Activated CD8-positive, alpha-beta T cell treated with anti-CD3 and anti-CD28 coated beads for 36 hours (primary cell): ENCODE measurements at regions not wholly inside any gene's neighbourhood (a gene's known extent, or its start where the extent isn't known, plus 50 kb on each side); places are given as distances from the start of the nearest gene placed in this dataset.

Experiments
- ATAC-seq: fragments of 200-7000 bp; cut with Tn5 transposase; one replicate; pipeline ENCODE4 v1.10.0; 2021; ENCODE audit warnings: mild to moderate bottlenecking, moderate library complexity
- CTCF ChIA-PET: fragments of 350-600 bp; sonication (Branson Sonifier 250); formaldehyde crosslinking; loops from one replicate; lab custom pipeline; 2021; ENCODE audit warnings: antibody characterized with exemption; lab: Charles Lee
- POLR2A ChIA-PET: fragments of 350-600 bp; sonication (Branson Sonifier 250); formaldehyde crosslinking; loops from one replicate; lab custom pipeline; 2021; ENCODE audit warnings: antibody characterized with exemption; lab: Charles Lee
- DNase-seq: peaks from one replicate; pipeline ENCODE4 v3.0.0-alpha.2; 2020
- H3K27ac Mint-ChIP-seq: one replicate; pipeline ENCODE4 v1.8.0; 2021; ENCODE audit warnings: mild to moderate bottlenecking, mixed read lengths
- H3K27me3 Mint-ChIP-seq: one replicate; pipeline ENCODE4 v1.8.0; 2021; ENCODE audit warnings: mixed read lengths
- H3K36me3 Mint-ChIP-seq: one replicate; pipeline ENCODE4 v1.8.0; 2021; ENCODE audit warnings: low read depth, mixed read lengths
- H3K4me1 Mint-ChIP-seq: one replicate; pipeline ENCODE4 v1.8.0; 2021; ENCODE audit warnings: low read depth, mixed read lengths
- H3K4me3 Mint-ChIP-seq: one replicate; pipeline ENCODE4 v1.8.0; 2021; ENCODE audit warnings: mild to moderate bottlenecking, moderate library complexity, mixed read lengths
- H3K9me3 Mint-ChIP-seq: one replicate; pipeline ENCODE4 v1.8.0; 2021; ENCODE audit warnings: mixed read lengths
- intact Hi-C: fragments of 100-400 bp; cut with micrococcal nuclease; formaldehyde crosslinking; loops from one replicate; pipeline ENCODE4 v1.10.0; 2022
- TF ChIP-seq, protein P1 (sequence below): fragments of 200-600 bp; IDR thresholded peaks from one replicate; pipeline ENCODE4 v1.8.0; 2022; ENCODE audit warnings: antibody characterized with exemption, mild to moderate bottlenecking

DNA sequence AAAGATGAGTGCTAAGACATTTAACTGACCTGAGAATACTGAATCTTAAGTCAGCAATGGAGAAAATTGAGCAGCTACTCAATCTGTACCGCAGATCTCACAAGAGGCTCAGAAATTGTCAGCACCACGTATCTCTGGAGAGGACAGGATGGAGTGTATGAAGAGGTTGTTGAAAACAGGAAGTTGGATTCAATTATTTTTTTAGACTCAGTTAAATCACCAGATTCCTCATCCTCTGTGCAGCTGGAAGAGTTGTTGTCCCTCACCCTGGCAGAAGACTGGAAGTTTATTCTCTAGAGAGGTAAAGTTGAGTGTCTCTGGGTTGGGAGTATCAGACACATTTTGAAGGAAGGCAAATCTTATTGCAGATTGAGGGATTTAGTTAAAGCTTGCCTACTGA is 114.9 kb upstream of the NT5C1B start:
- DNase-seq (no peak), ATAC-seq (no peak)
- CTCF ChIA-PET, result no interaction called here
- POLR2A ChIA-PET, result no interaction called here
- Mint-ChIP-seq H3K27ac (no peak overlapping the region), H3K4me3 (no peak overlapping the region), H3K36me3 (no peaks in the 10 kb centered on the region), H3K27me3 (no peaks in the 10 kb centered on the region), H3K4me1 (no peaks in the 10 kb centered on the region), H3K9me3 (no peaks in the 10 kb centered on the region)
- intact Hi-C loops, result no loop called here
- TF ChIP-seq, protein P1, sequence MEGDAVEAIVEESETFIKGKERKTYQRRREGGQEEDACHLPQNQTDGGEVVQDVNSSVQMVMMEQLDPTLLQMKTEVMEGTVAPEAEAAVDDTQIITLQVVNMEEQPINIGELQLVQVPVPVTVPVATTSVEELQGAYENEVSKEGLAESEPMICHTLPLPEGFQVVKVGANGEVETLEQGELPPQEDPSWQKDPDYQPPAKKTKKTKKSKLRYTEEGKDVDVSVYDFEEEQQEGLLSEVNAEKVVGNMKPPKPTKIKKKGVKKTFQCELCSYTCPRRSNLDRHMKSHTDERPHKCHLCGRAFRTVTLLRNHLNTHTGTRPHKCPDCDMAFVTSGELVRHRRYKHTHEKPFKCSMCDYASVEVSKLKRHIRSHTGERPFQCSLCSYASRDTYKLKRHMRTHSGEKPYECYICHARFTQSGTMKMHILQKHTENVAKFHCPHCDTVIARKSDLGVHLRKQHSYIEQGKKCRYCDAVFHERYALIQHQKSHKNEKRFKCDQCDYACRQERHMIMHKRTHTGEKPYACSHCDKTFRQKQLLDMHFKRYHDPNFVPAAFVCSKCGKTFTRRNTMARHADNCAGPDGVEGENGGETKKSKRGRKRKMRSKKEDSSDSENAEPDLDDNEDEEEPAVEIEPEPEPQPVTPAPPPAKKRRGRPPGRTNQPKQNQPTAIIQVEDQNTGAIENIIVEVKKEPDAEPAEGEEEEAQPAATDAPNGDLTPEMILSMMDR, result no peak

DNA sequence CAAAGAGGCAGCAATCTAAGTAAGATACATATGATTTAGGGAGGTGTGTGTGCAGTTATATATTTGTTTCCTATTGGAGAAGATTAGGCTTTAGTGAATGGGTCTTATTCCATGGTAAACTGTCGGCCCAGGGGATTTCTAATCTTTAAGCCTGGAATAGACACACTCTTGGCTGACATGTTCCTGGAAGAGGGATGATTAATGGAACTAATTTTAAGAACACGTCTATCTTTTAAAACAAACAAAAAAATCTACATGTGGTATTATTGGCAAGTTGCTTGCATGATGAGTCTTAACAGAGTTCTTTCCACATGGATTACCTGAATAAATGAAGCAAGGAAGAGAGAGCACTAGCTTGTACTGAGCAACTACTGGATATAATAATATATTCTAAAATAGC is 114.2 kb upstream of the NT5C1B start:
- intact Hi-C loops, result no loop called here
- H3K27me3 Mint-ChIP-seq, result no peaks in the 10 kb centered on the region
- H3K4me1 Mint-ChIP-seq, result no peaks in the 10 kb centered on the region
- TF ChIP-seq, protein P1, result no peak
- no peak for ATAC-seq
- ChIA-PET CTCF (no interaction called here), POLR2A (no interaction called here)
- no peak for DNase-seq
- H3K36me3 Mint-ChIP-seq, result no peaks in the 10 kb centered on the region
- no peaks in the 10 kb centered on the region for H3K9me3 Mint-ChIP-seq
- H3K4me3 Mint-ChIP-seq, result no peak overlapping the region
- H3K27ac Mint-ChIP-seq, result no peak overlapping the region

DNA sequence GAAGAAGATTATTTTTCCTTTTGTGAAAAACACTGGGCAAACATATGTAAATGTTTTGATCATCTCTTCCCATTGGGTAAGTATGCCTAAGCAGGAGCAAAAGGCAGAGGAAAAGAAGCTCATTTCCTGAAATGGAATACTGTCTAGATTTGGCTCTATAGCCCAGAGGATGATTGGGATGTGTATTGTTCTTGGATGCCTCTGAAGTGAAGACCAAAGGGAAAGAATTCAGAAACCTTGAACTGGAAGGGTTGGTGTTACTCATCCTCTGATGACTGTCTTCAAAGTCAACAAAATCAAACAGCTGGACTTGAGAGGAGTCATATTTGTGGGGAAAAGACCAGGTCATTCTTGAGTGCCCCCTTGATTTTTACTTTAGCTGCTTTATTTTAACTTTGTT is 112.6 kb upstream of the NT5C1B start:
- Mint-ChIP-seq H3K36me3 (no peaks in the 10 kb centered on the region), H3K27me3 (no peaks in the 10 kb centered on the region), H3K27ac (no peak overlapping the region), H3K4me3 (no peak overlapping the region), H3K9me3 (no peaks in the 10 kb centered on the region), H3K4me1 (no peaks in the 10 kb centered on the region)
- TF ChIP-seq, protein P1, result no peak
- CTCF ChIA-PET, result interaction anchor here (1.2 kb wide), 1 partner anchor 12 kb away, joined by 4 read pairs; no protein-coding TSS in a partner anchor
- intact Hi-C loops, result no loop called here
- POLR2A ChIA-PET, result no interaction called here
- DNase-seq, result no peak
- no peak for ATAC-seq

DNA sequence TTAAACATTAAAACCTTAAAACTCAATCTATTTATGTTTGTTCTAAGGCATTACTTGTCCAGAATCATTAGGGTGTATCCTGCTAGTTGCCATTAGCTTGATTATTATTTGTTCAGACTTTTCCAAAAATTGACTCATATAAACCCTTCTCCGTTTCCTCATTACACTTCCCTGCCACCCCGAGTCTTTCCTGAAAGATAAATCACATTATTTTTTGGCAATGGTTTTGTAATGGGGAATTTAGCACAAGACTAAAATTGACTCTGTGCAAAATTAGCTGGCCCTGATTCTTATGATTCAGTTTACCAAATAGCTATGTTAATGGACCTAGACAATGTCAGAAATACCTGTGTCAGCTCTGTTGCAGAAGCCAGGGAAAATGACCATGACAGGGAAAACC is 112.2 kb upstream of the NT5C1B start:
- ATAC-seq (no peak), DNase-seq (no peak)
- TF ChIP-seq, protein P1, result no peak
- ChIA-PET CTCF (no interaction called here), POLR2A (no interaction called here)
- H3K27me3 Mint-ChIP-seq, result no peaks in the 10 kb centered on the region
- H3K36me3 Mint-ChIP-seq, result no peaks in the 10 kb centered on the region
- intact Hi-C loops, result no loop called here
- no peaks in the 10 kb centered on the region for H3K9me3 Mint-ChIP-seq
- H3K4me1 Mint-ChIP-seq, result no peaks in the 10 kb centered on the region
- H3K27ac Mint-ChIP-seq, result no peak overlapping the region
- H3K4me3 Mint-ChIP-seq, result no peak overlapping the region

- POLR2A ChIA-PET, result no interaction called here
Measured at GRCh38 chr2:18690342-18690741, 101.0 kb upstream of the NT5C1B start.

More at GRCh38 chr2:18690342-18690741, 101.0 kb upstream of the NT5C1B start:
- H3K4me3 Mint-ChIP-seq, result no peak overlapping the region
- DNase-seq, result peak; percentile 8
- H3K4me1 Mint-ChIP-seq, result no peaks in the 10 kb centered on the region
- no peak for ATAC-seq
- no peaks in the 10 kb centered on the region for H3K27me3 Mint-ChIP-seq
- peaks cover 7% of the 10 kb centered on the region for H3K36me3 Mint-ChIP-seq
- peaks cover 3% of the 10 kb centered on the region for H3K9me3 Mint-ChIP-seq
- CTCF ChIA-PET, result interaction anchor here (0.8 to 1.0 kb wide), 2 partner anchors 12 to 23 kb away, joined by 3 to 4 read pairs; no protein-coding TSS in a partner anchor
- intact Hi-C loops, result no loop called here
- TF ChIP-seq, protein P1, result no peak
- no peak overlapping the region for H3K27ac Mint-ChIP-seq
